ENCODE measurements at regions not wholly inside any gene's neighbourhood (a gene's known extent, or its start where the extent isn't known, plus 50 kb on each side); places are given as distances from the start of the nearest gene placed in this dataset.
A peak's percentile ranks its signal among the peaks of the same experiment; 100 is the strongest.

GRCh38 chr19:30202060-30202600 lies 170.1 kb upstream of the ZNF536 start:
- Histone ChIP-seq H2AK5ac (ENCODE audit: low read depth, low read length) (no peak overlapping the region), H2BK5ac (ENCODE audit: low read depth, low read length, poor library complexity, severe bottlenecking) (no peak overlapping the region), H3K4ac (ENCODE audit: low read depth, low read length) (no peak overlapping the region), H4K91ac (ENCODE audit: insufficient read depth, low read depth, low read length) (no peak overlapping the region), H3K4me1 (ENCODE audit: control insufficient read depth, insufficient read depth, low read length) (no peaks in the 10 kb centered on the region), H2BK15ac (ENCODE audit: low read depth, low read length) (no peak overlapping the region), H4K8ac (ENCODE audit: low read depth in 2 of 2, low read length in 2 of 2) (no peak overlapping the region), H3K4me3 (ENCODE audit: insufficient read depth, low read depth, low read length) (no peak overlapping the region), H3K9me3 (ENCODE audit: control insufficient read depth, insufficient read depth, low read length) (peaks cover 20% of the 10 kb centered on the region), H2BK20ac (ENCODE audit: low read depth, low read length) (no peak overlapping the region), H3K27ac (ENCODE audit: insufficient read depth, low read length) (no peak overlapping the region), H4K20me1 (ENCODE audit: insufficient read depth, low read length) (no peaks in the 10 kb centered on the region), H2BK120ac (ENCODE audit: low read depth, low read length) (no peak overlapping the region), H3K23ac (ENCODE audit: low read depth, low read length) (no peak overlapping the region), H3K56ac (ENCODE audit: extremely low read depth, insufficient read depth, low read length) (no peak overlapping the region), H3K36me3 (ENCODE audit: control insufficient read depth, insufficient read depth, low read length) (no peaks in the 10 kb centered on the region), H2AK9ac (replicated peaks; ENCODE audit: low read depth, low read length, poor library complexity) (no peak overlapping the region), H3K9me1 (ENCODE audit: insufficient read depth, low read length) (no peaks in the 10 kb centered on the region), H3K18ac (ENCODE audit: low read depth, low read length) (no peak overlapping the region), H4K5ac (ENCODE audit: low read depth, low read length) (no peak overlapping the region), H3K27me3 (ENCODE audit: control insufficient read depth, insufficient read depth, low read length) (no peaks in the 10 kb centered on the region), H3K79me1 (ENCODE audit: low read depth in 1 of 2, low read length in 2 of 2) (no peaks in the 10 kb centered on the region), H2AFZ (replicated peaks; ENCODE audit: low read length, poor library complexity) (peak overlapping the region; percentile 32), H3K9ac (ENCODE audit: low read depth, low read length) (no peak overlapping the region), H3K4me2 (ENCODE audit: low read depth, low read length) (no peak overlapping the region), H3K14ac (replicated peaks; ENCODE audit: low read depth, low read length) (no peak overlapping the region)
- TF ChIP-seq SMC3 (IDR thresholded peaks at IDR 0.05; ENCODE audit: low read depth, low read length) (no peak), RCOR1 (IDR thresholded peaks at IDR 0.05; ENCODE audit: insufficient replicate concordance, low read length) (no peak), RFX5 (IDR thresholded peaks at IDR 0.05; ENCODE audit: low read depth, low read length) (no peak), FOS (IDR thresholded peaks at IDR 0.05; ENCODE audit: low read depth, low read length) (no peak), USF2 (IDR thresholded peaks at IDR 0.05; ENCODE audit: low read depth, low read length) (no peak), CTCF (conservative IDR thresholded peaks at IDR 0.05; ENCODE audit: low read depth, low read length) (no peak), NFE2L2 (IDR thresholded peaks at IDR 0.05; ENCODE audit: low read depth, low read length) (no peak)
- POLR2A ChIA-PET (ENCODE audit: unreplicated experiment), result no interaction called here
- no TSS peak for BruUV-seq (replicated peaks)
- in situ Hi-C loops (cut with MboI; ENCODE audit: low sequenced_read_pairs) (no loop called here), dilution Hi-C loops (cut with HindIII; ENCODE audit: low sequenced_read_pairs, unreplicated experiment) (no loop called here), intact Hi-C loops (cut with micrococcal nuclease) (no loop called here)
- CTCF ChIA-PET, result no interaction called here
- ATAC-seq (ENCODE audit: low read depth) (no peak), DNase-seq (no peak)
- no CpG with 5 or more reads among the region's 9 CpGs for WGBS, 2 experiments (ENCODE audit: extremely low coverage in 2 of 2, insufficient read length in 1 of 2)

All from IMR-90 (cell line).